Stimulated activated CD4-positive, alpha-beta T cell treated with anti-CD3 and anti-CD28 coated beads, Interleukin-4, amount 100 ng/mL, for 48 hours (primary cell): ENCODE measurements at regions not wholly inside any gene's neighbourhood (a gene's known extent, or its start where the extent isn't known, plus 50 kb on each side); places are given as distances from the start of the nearest gene placed in this dataset.
"Not testable (repeated sequence)": the region's sequence is repeated elsewhere in the genome, so short reads cannot be mapped to it uniquely, and the experiment has no call there.

Experiments
- DNase-seq, 2 donors: peaks; one replicate each; pipeline ENCODE4 v3.0.0-alpha.2; 2020; ENCODE audit warnings: low read depth in 2 of 2

DNA sequence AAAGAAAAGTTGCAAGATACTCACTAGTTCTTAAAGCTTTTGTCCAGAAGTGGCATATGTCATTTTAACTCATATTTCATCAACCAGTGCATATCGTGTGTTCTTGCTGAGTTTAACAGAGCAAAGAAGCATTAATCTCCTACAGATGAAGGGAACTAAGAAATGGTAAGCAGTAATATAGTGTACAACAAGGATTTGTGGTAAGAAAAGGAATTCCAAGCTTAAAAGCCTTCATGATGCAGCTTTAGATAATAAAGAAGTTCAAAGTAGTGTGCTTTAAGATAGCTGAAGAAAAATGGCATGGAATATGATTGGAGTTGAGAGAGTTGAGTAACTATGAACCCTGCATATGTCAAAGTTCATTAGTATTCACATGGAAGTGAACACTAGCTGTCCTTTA lies 649.8 kb upstream of the FSHR start:
- no peak for DNase-seq

DNA sequence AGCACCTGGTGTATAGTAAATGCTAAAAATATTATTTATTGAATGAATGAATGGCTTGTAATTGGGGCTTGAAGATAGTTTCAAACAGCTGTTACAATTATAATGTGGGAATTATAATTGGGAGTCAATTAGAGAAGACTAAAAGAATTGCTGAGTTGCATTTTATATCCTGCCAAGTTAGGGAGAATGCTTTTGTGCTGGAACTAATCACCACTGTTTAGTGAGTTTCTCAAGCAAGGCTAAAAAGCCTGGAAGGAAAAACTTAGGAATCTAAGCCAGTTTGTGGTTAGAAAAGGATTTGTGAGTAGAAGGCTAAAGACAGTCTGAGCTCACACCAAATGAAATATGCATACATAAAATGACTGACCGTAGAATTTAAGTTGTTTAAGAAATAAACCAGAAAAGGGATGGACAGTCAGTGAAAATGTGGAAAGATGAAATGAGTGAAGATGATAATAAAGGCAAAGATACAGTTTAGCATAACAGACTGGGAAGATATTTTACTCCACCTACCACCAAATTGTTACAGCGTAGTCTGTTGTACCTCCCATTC lies 647.7 kb upstream of the FSHR start:
- no peak for DNase-seq

DNA sequence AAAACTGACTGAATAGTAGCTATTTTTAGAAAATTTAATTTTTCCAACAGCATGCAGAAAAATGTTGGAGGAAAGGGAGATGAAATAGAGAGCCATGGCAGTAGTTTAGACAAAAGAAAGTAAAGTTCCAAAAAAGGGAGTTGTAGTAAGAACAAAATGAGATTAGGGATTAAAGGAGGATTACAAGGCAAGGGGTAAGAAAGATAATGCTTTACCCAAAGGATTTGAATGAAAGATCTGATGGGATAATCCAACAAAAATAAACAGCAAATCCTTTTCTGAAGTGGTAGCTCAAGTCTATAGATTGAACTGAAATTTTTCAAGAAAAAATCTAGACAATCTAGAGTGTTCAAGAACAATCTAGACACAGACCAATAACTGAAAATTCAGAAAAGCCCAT lies 644.3 kb upstream of the FSHR start:
- no peak for DNase-seq

DNA sequence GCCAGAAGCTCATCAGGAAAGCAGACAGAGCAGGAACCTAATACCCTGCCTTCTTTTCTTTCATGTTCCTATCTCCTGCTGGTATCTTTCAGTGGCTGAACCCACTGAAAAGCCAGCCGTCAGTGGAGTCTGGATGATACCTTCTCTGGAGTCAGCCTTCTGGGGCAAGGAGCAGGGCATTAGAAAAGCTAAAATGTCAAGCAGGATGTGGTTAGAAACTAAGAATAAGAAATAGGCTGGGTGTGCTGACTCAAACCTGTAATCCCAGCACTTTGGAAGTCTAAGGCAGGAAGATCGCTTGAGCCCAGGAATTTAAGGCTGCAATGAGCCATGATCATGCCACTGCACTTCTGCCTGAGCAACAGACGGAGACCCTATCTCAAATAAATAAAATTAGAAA lies 642.0 kb upstream of the FSHR start:
- no peak for DNase-seq

DNA sequence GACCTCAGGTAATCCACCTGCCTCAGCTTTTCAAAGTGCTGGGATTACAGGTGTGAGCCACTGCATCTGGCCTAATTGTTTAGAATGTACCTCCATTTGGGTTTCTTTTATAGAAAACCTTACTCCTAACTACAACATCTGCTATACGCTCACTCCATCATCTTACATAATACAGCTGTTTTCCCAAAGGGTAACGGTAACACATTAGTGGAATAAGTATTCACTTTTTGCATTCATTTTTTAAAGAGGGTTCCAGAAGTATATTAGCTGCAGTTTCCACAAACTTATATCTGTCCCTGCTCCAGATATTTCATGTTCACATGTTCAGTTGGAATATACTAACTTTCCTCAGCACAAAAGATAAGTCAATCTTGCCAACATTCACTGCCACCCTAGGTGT lies 640.1 kb upstream of the FSHR start:
- DNase-seq = no peak

DNA sequence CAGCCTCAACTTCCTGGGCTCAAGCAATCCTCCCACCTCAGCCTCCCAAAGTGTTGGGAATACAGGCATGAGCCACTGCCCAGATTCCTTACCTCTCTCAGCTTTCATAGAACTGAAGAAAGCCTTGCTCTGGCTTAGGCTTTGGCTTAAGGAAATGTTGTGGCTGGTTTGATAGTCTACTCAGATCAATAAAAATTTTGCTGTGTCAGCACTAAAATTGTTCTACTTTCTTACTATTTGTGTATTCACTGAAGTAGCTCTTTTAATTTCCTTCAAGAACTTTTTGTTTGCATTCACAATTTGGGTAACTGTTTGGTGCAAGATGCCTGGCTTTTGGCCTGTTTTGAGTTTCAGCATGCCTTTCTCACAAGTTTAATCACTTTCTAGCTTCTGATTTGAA lies 634.0 kb upstream of the FSHR start:
- DNase-seq = no peak

DNA sequence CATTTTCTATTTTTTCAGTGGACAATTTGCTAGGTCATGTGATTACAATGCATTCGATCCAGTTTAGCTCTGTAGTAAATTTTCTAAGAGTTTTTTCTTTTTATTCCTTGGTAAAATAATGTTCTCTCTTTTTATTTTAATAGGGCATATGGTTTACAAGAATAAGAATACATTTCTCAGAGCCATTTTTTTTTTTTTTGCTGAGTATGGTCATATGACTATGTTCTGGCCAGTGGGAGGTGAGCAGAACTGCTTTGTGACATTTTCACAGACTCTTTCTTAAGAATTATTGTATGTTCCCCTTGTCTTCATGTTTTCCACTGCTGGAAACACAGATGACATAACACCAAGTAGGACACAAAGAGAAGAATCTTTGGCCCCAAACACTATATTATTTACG lies 626.6 kb upstream of the FSHR start:
- no peak for DNase-seq

DNA sequence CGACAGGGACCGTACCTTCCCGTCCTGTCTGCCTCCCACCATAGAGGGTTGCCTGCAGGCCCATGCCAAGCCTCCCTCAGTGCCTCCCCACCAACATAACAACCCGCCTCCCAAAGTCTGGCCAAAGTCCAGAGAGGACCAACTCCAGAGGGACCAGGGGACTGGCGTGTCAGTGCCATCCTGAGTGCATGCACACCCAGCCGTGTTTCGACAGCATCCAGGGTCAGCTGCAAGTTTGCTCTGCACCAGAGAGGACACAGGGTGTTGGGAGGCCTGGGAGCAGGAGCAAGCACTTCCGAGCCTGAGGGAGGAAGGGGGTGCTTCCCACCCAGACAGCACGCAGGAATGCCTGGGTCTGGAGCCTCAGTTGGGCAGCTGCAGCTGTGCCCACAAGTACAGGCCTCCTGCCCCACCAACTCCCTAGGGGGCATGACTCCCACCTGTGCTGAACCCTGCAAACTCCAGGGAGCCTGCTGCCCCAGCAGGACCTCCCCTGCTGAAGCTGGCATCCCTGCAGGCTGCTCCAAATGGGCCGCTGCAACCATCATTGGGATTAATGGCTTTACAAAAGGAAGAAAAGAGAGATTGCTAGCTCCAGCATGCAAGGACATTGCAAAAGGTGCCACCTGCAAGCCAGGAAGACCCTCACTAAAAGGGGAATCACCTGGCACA lies 618.1 kb upstream of the FSHR start:
- no peak for DNase-seq

DNA sequence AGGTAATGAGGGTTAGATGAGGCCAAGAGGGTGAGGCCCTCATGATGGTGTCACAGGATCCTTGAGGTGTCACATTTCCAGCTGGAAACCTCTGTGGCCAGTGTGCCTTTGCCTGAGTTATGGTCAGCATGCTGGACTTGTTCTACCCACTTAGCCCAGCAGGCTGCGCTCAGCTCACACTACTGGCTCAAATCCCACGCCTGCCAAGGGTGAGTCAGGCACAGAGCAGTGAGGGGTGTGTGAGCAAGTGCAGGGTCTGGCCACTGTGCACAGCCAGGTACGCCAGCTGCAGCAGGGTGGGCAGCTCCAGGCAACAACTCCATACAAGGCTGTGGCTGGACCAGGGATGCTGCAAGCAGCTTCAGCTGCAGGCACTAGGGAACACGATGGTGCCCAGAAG lies 616.6 kb upstream of the FSHR start:
- no peak for DNase-seq

DNA sequence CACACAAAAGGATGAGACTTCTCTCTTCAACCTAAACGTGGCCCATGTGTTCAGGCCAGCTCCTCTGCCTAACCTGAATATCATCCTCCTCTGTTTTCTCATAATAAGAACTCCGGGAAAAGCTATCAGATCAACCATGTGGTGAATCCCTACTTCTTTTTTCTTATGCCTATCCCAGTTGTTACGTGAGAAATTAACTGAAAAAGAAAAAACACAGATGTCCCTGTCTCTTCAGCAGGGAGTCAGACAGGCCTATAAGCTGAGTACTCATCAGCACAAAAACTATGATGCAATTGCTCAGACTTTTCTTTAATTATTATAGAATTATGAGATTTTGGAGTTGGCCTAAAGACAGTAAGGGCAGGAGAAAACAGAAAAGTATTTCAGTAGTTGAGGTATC lies 613.0 kb upstream of the FSHR start:
- DNase-seq = no peak

DNA sequence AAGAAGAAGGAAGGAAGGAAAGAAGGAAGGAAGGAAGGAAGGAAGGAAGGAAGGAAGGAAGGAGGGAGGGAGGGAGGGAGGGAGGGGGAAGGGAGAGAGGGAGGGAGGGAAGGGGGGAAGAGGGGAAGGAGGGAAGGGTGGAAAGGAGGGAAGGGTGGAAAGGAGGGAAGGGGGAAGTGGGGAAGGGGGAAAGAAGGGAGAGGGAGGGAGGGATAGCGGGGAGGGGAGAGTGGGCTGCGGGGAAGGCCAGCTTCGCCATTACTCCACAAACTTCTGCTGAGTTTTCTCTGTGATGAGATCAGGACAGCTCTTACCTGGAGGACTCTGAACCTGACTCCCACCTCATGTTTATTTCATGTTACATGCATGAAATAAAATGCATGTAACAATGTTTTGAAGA lies 601.5 kb upstream of the FSHR start:
- no peak for DNase-seq

DNA sequence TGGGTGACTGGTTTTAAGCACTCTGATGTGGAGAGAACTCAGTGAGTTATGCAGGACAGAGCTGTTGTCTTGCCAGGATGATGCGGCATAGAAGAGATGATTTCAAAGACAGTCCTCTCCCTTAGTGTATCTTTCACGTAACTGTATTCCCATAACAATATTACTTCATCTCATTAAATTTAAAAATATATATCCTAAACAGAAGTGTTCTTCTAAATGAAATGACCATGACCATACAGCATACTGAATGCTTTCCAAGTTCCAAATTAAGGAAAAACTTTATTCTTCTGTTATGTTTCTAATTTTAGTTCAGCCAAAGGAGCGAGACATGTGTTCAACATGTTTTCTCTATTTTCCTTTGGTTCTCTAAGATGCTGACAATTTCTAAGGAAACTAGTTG lies 600.1 kb upstream of the FSHR start:
- no peak for DNase-seq

DNA sequence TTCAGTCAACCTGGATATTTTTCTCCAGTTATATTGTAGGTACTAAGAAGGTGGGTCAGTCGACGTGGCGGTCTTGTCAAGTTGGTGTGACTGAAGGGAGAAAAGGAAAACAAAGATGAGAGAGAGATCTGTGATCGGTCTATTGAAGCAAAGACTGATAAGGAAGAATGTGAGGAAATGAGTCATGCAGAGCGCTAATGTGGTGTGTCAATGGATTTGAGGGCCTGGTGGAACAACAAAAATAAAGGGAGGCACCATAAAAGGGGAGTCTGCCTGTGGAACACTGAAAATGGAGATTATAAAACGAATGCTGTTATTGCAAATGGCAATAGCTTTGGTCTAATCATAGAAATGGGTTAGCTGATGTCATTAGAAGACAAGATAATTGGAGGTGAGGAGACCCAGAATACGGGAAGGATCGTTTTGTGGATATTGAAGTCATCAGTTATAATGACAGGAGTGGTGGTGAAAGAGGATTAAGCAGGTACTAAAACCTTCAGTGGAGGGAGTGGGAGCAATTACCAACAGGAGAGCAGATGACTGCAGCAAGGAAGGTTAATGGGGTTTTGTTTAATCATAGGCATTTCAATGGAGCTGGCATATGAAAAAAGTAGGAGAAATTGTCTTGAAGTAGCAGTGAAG lies 599.1 kb upstream of the FSHR start:
- no peak for DNase-seq

DNA sequence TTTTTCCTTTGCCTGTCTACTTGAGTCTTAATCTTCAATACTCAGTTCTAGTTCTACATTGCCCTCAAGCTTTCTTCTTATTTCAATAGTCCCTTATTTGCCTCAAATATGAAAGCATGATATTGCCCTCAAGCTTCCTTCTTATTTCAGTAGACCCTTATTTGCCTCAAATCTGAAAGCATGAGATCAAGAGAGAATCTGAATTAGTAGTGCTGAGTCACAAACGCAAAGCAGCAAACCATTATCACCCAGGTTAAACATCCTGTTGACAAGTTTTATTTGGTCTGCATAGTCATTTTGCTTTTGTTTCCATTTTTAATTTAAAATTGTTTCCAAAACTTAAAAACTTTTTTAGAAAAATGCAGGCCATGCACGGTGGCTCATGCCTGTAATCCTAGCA lies 583.3 kb upstream of the FSHR start:
- no peak for DNase-seq

DNA sequence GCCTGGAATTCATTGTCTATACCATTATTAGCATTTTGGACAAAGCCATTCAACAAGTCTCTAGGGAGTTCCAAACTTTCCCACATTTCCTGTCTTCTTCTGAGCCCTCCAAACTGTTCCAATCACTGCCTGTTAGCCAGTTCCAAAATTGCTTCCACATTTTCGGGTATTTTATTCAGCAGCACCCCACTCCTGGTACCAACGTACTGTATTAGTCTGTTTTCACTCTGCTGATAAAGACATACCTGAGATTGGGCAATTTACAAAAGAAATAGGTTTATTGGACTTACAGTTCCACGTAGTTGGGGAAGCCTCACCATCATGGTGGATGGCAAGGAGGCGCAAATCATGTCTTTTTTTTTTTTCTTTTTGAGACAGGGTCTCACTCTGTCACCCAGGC lies 578.6 kb upstream of the FSHR start:
- not testable (repeated sequence) for DNase-seq

DNA sequence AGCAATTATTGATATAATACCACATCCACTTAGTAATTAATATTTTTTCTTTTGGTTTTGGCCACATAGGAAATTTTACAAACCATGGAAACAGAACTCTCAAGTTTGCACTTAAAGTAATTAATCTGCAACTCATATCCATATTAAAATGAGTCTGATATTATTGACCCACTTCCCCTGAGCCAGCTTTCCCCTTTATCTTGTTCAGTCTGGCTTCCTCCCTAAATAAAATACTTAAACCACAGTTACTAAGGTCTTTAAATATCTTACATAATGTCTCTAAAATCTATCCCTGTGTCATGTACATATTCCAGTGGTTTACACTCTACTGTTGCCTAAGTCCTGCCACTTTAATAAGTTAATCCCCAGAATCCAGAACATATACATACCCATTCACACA lies 564.9 kb upstream of the FSHR start:
- DNase-seq = no peak

DNA sequence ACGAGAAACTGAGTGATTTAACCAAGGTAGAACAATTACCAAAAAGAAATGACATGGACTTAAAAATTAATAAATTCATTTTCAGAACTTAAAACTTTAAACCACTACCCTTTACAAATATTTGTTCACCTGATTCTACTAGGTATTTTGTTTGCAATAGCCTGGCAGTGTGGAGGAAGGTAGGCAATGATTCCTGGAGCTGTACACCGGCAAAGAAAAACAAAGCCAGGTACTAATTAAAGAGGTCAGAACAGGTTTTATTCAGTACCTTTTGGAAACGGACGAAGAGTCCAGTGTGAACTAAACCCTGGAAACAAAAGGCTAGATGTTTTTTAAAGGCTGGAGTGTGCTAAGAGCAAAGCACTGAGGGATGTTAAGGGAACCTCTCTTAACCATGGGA lies 561.3 kb upstream of the FSHR start:
- no peak for DNase-seq

DNA sequence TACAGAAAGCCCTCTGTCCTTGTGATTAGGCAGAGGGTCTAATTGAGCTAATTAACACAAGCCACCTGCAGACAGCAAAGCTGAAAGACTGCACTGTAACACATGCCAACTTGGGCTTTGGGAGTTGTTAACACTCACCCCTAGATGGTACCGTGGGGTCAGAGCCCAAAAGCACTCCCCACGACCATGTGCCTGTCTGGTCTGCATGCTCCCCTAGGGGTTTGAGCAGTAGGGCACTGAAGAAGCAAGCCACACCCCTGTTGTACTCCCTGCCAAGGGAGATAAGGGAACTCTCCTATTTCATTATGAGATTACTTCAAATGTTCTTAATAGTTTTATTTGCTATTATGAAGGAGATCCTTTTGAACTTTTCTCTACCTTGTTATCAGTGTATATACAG lies 560.1 kb upstream of the FSHR start:
- no peak for DNase-seq

DNA sequence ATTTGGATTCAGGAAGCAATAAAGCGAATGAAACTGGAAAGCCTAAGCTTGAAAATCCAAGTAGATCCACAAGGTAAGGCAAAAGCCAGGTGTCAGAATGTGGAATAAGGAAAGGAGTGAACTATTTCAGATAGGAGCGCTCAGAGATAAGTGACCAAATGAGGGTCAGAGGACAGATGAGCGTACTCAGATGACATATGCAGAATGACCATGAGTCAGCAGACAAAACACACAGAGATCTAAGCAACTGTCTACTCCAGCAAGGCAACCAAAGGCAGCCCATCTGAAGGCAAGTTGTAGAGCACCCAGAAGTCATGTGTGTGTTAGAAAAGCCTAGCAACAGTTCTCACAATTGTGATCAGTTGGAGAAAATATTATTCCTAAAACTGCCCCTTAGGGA lies 548.4 kb upstream of the FSHR start:
- no peak for DNase-seq

DNA sequence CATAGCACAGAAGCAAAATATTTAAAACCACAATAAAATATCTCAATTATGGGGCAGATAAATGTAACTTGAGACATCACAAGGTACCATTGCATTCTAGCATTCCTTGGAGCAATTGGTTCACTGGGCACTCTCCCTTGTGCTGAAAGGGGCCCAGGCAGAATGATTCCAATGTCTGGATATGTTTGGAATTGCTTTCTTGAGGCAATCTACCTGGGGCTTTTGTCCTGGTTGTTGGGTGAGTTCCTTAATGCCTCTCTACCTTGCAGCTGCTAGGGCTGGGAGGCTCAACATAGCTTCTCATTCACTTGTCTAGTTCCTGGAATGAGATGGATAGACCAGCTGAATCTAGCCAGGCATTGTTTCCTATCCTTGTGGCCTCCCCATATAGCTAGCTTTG lies 539.6 kb upstream of the FSHR start:
- no peak for DNase-seq

DNA sequence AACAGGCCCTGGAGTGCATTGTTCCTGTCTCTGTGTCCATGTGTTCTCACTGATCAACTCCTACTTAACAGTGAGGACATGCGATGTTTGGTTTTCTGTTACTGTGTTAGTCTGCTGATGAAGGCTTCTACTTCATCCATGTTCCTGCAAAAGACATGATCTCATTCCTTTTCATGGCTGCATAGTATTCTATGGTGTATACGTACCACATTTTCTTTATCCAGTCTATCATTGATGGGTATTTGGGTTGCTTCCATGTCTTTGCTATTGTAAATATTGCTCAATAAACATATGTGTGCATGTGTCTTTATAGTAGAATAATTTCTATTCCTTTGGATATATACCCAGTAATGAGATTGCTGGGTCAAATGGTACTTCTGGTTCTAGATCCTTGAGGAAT lies 537.7 kb upstream of the FSHR start:
- not testable (repeated sequence) for DNase-seq

DNA sequence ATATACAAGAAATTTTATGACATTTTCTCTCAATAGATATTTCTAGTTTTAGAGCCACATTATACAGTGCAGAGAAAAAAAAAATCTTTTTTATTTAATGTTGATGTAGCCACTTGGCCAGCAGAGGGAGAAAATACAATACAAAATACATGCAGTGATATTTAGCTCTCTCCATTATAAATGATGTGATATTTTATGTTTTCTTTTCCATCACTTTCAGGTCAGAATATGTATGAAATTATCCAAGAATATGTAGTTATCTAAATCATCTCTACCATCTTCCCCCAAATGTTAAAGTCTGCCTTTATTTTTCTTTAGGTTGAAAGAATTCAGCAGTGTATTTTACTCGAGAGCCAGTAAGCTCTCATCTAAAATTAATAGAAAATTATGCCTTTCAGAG lies 533.6 kb upstream of the FSHR start:
- DNase-seq = no peak

DNA sequence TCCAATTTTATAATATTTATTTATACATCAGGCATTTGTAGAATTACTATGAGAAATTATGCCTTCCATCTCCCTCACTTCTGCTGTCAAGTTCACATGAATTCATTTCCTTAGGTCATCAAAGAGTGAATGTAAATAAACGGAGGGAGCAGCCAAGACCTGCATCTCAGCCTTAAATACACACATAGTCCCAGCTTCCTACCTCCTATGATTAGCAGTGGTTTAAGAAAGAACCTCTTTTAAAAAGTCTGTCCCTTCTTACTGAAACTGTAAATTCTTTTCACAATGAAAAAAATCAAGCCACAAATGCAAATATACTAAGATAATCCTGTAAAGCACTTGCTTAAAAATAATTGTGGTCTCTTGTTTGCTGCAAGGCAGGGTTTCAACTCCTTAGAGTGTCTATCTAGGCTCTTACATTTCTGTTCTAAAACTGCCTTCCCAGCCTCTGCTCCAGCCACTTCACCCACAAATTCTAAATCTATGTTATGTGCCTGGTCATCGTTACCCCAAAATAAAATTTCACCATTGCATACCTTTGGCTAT lies 532.7 kb upstream of the FSHR start:
- DNase-seq = no peak

DNA sequence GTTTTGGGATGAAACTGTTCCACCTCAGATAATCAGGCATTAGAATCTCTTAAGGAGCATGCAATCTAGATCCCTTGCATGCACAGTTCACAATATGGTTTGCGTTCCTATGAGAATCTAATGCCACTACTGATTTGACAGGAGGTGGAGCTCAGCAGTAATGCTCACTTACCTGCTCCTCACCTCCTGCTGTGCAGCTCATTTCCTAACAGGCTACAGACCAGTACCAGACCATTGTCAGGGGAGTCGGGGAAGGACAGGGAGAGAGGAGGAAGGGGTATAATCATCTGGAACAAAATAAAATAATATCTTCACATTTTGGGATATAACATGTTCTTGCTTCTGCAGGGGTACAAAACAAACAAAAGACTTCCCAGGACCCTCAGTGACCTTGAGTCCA lies 532.0 kb upstream of the FSHR start:
- DNase-seq = no peak
